KMS-11 (cell line): ENCODE measurements at regions not wholly inside any gene's neighbourhood (a gene's known extent, or its start where the extent isn't known, plus 50 kb on each side); places are given as distances from the start of the nearest gene placed in this dataset.
A peak's percentile ranks its signal among the peaks of the same experiment; 100 is the strongest.

Experiments used
- H2AFZ ChIP-seq: fragments of 200-600 bp; sonication (generic); 2 replicates; pipeline ENCODE4 v1.6.1; 2016; ENCODE audit warnings: antibody characterized with exemption, mixed run types, low read depth
- H3K27ac ChIP-seq: fragments of 200-600 bp; sonication (generic); 2 replicates; pipeline ENCODE4 v1.6.1; 2016; ENCODE audit warnings: mild to moderate bottlenecking, mixed run types
- H3K27me3 ChIP-seq: fragments of 200-600 bp; sonication (generic); 2 replicates; pipeline ENCODE4 v1.6.1; 2017; ENCODE audit warnings: mild to moderate bottlenecking, low read depth, mixed run types, moderate library complexity; ENCODE audit not compliant: insufficient read depth
- H3K36me3 ChIP-seq: fragments of 200-600 bp; sonication (generic); 2 replicates; pipeline ENCODE4 v1.6.1; 2017; ENCODE audit warnings: mild to moderate bottlenecking, mixed run types; ENCODE audit not compliant: insufficient read depth
- H3K4me1 ChIP-seq: fragments of 200-600 bp; sonication (generic); 2 replicates; pipeline ENCODE4 v1.6.1; 2016; ENCODE audit warnings: mild to moderate bottlenecking, low read depth, mixed run types; ENCODE audit not compliant: poor library complexity, severe bottlenecking
- H3K4me2 ChIP-seq: fragments of 200-600 bp; sonication (generic); 2 replicates; pipeline ENCODE4 v1.7.0; 2016; ENCODE audit warnings: mild to moderate bottlenecking, mixed run types
- H3K4me3 ChIP-seq: fragments of 200-600 bp; sonication (generic); IDR thresholded peaks from 2 replicates; pipeline ENCODE4 v1.6.1; 2017; ENCODE audit warnings: low read depth, low read length, mixed read lengths; ENCODE audit not compliant: insufficient read depth
- H3K79me2 ChIP-seq: fragments of 200-600 bp; sonication (generic); 2 replicates; pipeline ENCODE4 v1.6.1; 2016; ENCODE audit warnings: low read depth, mixed run types; ENCODE audit not compliant: insufficient read depth
- H3K9ac ChIP-seq: fragments of 200-600 bp; sonication (generic); 2 replicates; pipeline ENCODE4 v1.6.1; 2016; ENCODE audit warnings: mild to moderate bottlenecking, mixed run types
- H4K20me1 ChIP-seq: fragments of 200-600 bp; sonication (generic); 2 replicates; pipeline ENCODE4 v1.6.1; 2016; ENCODE audit warnings: mild to moderate bottlenecking, mixed run types; ENCODE audit not compliant: insufficient read depth
- CTCF ChIP-seq: fragments of 200-600 bp; sonication (generic); conservative IDR thresholded peaks from 2 replicates; pipeline ENCODE4 v1.6.1; 2017; ENCODE audit warnings: low read depth, mild to moderate bottlenecking, antibody characterized with exemption, low read length, moderate library complexity, mixed read lengths

- Histone ChIP-seq H3K79me2 (no peaks in the 10 kb centered on the region), H4K20me1 (no peaks in the 10 kb centered on the region), H3K4me1 (peaks cover 24% of the 10 kb centered on the region), H3K36me3 (no peaks in the 10 kb centered on the region), H3K4me3 (no peak overlapping the region), H3K4me2 (peak overlapping the region; percentile 18), H2AFZ (no peak overlapping the region), H3K27me3 (no peaks in the 10 kb centered on the region), H3K27ac (0 out of 2 replicates have a peak overlapping the region, but pooled peaks have one; percentile 12), H3K9ac (no peak overlapping the region)
- no peak for TF ChIP-seq CTCF
Observed at GRCh38 chr6:169391473-169392071, 137.9 kb upstream of the THBS2 start.

GRCh38 chr6:169388395-169389166 lies 134.9 kb upstream of the THBS2 start:
- Histone ChIP-seq H3K36me3 (no peaks in the 10 kb centered on the region), H4K20me1 (no peaks in the 10 kb centered on the region), H3K27me3 (no peaks in the 10 kb centered on the region), H3K79me2 (no peaks in the 10 kb centered on the region), H3K9ac (no peak overlapping the region), H3K27ac (no peak overlapping the region), H3K4me2 (no peak overlapping the region), H2AFZ (no peak overlapping the region), H3K4me3 (no peak overlapping the region), H3K4me1 (peaks cover 24% of the 10 kb centered on the region)
- TF ChIP-seq CTCF: no peak

GRCh38 chr6:169387809-169388383 lies 134.2 kb upstream of the THBS2 start:
- H3K27me3 ChIP-seq: no peaks in the 10 kb centered on the region
- TF ChIP-seq CTCF: no peak
- H3K9ac ChIP-seq: no peak overlapping the region
- no peaks in the 10 kb centered on the region for H3K79me2 ChIP-seq
- H2AFZ ChIP-seq: no peak overlapping the region
- H3K4me1 ChIP-seq: peaks cover 24% of the 10 kb centered on the region
- H3K4me2 ChIP-seq: no peak overlapping the region
- H3K36me3 ChIP-seq: no peaks in the 10 kb centered on the region
- no peaks in the 10 kb centered on the region for H4K20me1 ChIP-seq
- H3K27ac ChIP-seq: no peak overlapping the region
- H3K4me3 ChIP-seq: no peak overlapping the region

GRCh38 chr6:169386411-169387057 lies 132.9 kb upstream of the THBS2 start:
- no peak for TF ChIP-seq CTCF
- Histone ChIP-seq H2AFZ (no peak overlapping the region), H4K20me1 (no peaks in the 10 kb centered on the region)

More at GRCh38 chr6:169386411-169387057, 132.9 kb upstream of the THBS2 start:
- H3K79me2 ChIP-seq: no peaks in the 10 kb centered on the region
- no peaks in the 10 kb centered on the region for H3K27me3 ChIP-seq
- no peak overlapping the region for H3K4me2 ChIP-seq
- H3K4me3 ChIP-seq: no peak overlapping the region
- H3K36me3 ChIP-seq: no peaks in the 10 kb centered on the region
- peaks cover 12% of the 10 kb centered on the region for H3K4me1 ChIP-seq
- H3K9ac ChIP-seq: no peak overlapping the region
- H3K27ac ChIP-seq: no peak overlapping the region
